Testis (tissue), 2 donors: ENCODE measurements at regions not wholly inside any gene's neighbourhood (a gene's known extent, or its start where the extent isn't known, plus 50 kb on each side); places are given as distances from the start of the nearest gene placed in this dataset.

Source experiments
- DNase-seq: peaks from one replicate; pipeline ENCODE4 v3.0.0-alpha.2; 2019
- H3K27ac ChIP-seq, 2 donors: fragments of 200-600 bp; sonication (generic); one replicate each; pipeline ENCODE4 v1.5.1; 2019
- H3K27me3 ChIP-seq: fragments of 200-600 bp; sonication (generic); one replicate; pipeline ENCODE4 v1.5.1; 2019
- H3K36me3 ChIP-seq: fragments of 200-600 bp; sonication (generic); one replicate; pipeline ENCODE4 v1.5.1; 2017; ENCODE audit warnings: low read depth; ENCODE audit errors: missing control alignments
- H3K4me1 ChIP-seq: fragments of 200-600 bp; sonication (generic); one replicate; pipeline ENCODE4 v1.5.1; 2019
- H3K4me3 ChIP-seq, 2 donors: fragments of 200-600 bp; sonication (generic); one replicate each; pipeline ENCODE4 v1.5.1; 2017 to 2019
- H3K9me3 ChIP-seq: fragments of 200-600 bp; sonication (generic); one replicate; pipeline ENCODE4 v1.5.1; 2017
- CTCF ChIP-seq, 3 experiments: fragments of 450-650 bp in 2 of 3; fragments of 200-600 bp in 1 of 3; sonication (generic) in 1 of 3; IDR thresholded peaks; one replicate each; pipeline ENCODE4 v1.5.1; 2016 to 2019; ENCODE audit warnings: antibody characterized with exemption in 3 of 3, mild to moderate bottlenecking in 2 of 3, moderate library complexity in 1 of 3
- POLR2A ChIP-seq: fragments of 450-650 bp; IDR thresholded peaks from one replicate; pipeline ENCODE4 v1.6.1; 2017; ENCODE audit warnings: antibody characterized with exemption, mild to moderate bottlenecking, moderate library complexity
- WGBS, 2 donors: methylation state at CpG; one replicate each; pipeline ENCODE4 v1.1.5; 2018; 5-methylcytosine and 5-hydroxymethylcytosine counted together
- intact Hi-C: fragments of 100-400 bp; cut with DNase I; formaldehyde crosslinking; loops from one replicate; pipeline ENCODE4 v1.15.1; 2023; ENCODE audit warnings: low total_unique reads

GRCh38 chr3:124358156-124358555 is 366.2 kb upstream of the ROPN1 start:
- Histone ChIP-seq H3K27me3 (no peaks in the 10 kb centered on the region), H3K36me3 (no peaks in the 10 kb centered on the region), H3K9me3 (no peaks in the 10 kb centered on the region), H3K4me3 (no peak overlapping the region), H3K27ac (no peak overlapping the region), H3K4me1 (peaks cover 4% of the 10 kb centered on the region)
- intact Hi-C loops = loop anchor here (10.0 kb wide), 1 partner anchor 107 kb away; no protein-coding TSS in a partner anchor
- 70 to 74% methylated on average over 3 of the region's 3 CpGs for WGBS, 2 donors
- no peak for DNase-seq
- TF ChIP-seq CTCF (IDR thresholded peaks at IDR 0.05) (no peak), POLR2A (no peak)

- no peaks in the 10 kb centered on the region for H3K36me3 ChIP-seq
- DNase-seq = no peak
- no peaks in the 10 kb centered on the region for H3K27me3 ChIP-seq
- TF ChIP-seq CTCF (IDR thresholded peaks at IDR 0.05) = no peak
- TF ChIP-seq POLR2A = no peak
- intact Hi-C loops = no loop called here
- H3K4me1 ChIP-seq = no peaks in the 10 kb centered on the region
- H3K27ac ChIP-seq = no peak overlapping the region
- H3K4me3 ChIP-seq = no peak overlapping the region
- no peaks in the 10 kb centered on the region for H3K9me3 ChIP-seq
- 78% methylated on average over 3 of the region's 3 CpGs for WGBS, 2 donors
Measured at GRCh38 chr3:124360155-124360554, 368.2 kb upstream of the ROPN1 start.

- H3K36me3 ChIP-seq = no peaks in the 10 kb centered on the region
- no peaks in the 10 kb centered on the region for H3K27me3 ChIP-seq
- no peak for DNase-seq
- intact Hi-C loops = no loop called here
- H3K9me3 ChIP-seq = no peaks in the 10 kb centered on the region
- H3K27ac ChIP-seq = no peak overlapping the region
- TF ChIP-seq POLR2A (no peak), CTCF (IDR thresholded peaks at IDR 0.05) (no peak)
- H3K4me3 ChIP-seq = no peak overlapping the region
- WGBS, 2 donors = 69 to 85% methylated on average over 3 of the region's 3 CpGs
- H3K4me1 ChIP-seq = no peaks in the 10 kb centered on the region
Measured at GRCh38 chr3:124360563-124360962, 368.6 kb upstream of the ROPN1 start.

- WGBS, 2 donors = 85 to 95% methylated on average over 3 of the region's 3 CpGs
- Histone ChIP-seq H3K4me3 (no peak overlapping the region), H3K36me3 (no peaks in the 10 kb centered on the region), H3K27me3 (no peaks in the 10 kb centered on the region), H3K4me1 (no peaks in the 10 kb centered on the region), H3K9me3 (no peaks in the 10 kb centered on the region), H3K27ac (no peak overlapping the region)
- TF ChIP-seq CTCF (IDR thresholded peaks at IDR 0.05) = no peak
- TF ChIP-seq POLR2A = no peak
- no peak for DNase-seq
- intact Hi-C loops = no loop called here
Measured at GRCh38 chr3:124361566-124361965, 368.7 kb upstream of the UMPS start.

GRCh38 chr3:124362455-124362854 is 367.8 kb upstream of the UMPS start:
- Histone ChIP-seq H3K27me3 (no peaks in the 10 kb centered on the region), H3K36me3 (no peaks in the 10 kb centered on the region), H3K4me1 (no peaks in the 10 kb centered on the region), H3K9me3 (no peaks in the 10 kb centered on the region), H3K4me3 (no peak overlapping the region), H3K27ac (no peak overlapping the region)
- 78 to 90% methylated on average over 2 of the region's 2 CpGs for WGBS, 2 donors
- DNase-seq = no peak
- intact Hi-C loops = no loop called here
- TF ChIP-seq CTCF (IDR thresholded peaks at IDR 0.05) = no peak
- no peak for TF ChIP-seq POLR2A
